HG02870 (cell line): ENCODE measurements at regions not wholly inside any gene's neighbourhood (a gene's known extent, or its start where the extent isn't known, plus 50 kb on each side); places are given as distances from the start of the nearest gene placed in this dataset.

Experiments
- ATAC-seq: cut with Tn5 transposase; IDR thresholded peaks from one replicate; pipeline ENCODE4 v1.9.1; 2021; ENCODE audit warnings: mild to moderate bottlenecking, moderate library complexity; ENCODE audit not compliant: unreplicated experiment

DNA sequence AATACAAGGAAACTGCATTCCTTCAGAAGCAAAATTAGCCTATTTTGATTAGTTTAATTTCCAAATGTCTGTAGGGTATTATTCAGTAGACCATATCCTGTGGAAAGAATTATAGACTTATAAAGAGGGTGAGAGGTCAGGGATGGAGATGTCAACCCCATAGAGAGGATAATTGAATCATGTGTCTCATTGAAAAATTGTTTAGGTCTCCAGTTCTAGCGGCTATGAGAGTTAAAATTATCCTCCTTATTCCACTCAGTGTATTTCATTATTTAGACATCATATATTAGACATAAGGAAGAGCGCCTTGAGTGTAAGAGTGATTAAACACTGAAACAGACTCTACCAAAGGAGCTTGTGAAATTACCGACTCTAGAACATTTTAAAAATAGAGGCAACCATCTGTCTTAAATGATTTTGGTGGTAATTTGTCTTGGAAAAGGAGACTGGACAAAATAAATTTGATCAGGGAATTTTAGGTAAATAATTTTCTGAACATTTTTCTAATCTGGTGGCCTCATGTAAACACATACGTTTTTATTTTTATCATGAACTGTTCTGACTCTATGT, 654.4 kb upstream of the TENM3 start:
- ATAC-seq = no peak

DNA sequence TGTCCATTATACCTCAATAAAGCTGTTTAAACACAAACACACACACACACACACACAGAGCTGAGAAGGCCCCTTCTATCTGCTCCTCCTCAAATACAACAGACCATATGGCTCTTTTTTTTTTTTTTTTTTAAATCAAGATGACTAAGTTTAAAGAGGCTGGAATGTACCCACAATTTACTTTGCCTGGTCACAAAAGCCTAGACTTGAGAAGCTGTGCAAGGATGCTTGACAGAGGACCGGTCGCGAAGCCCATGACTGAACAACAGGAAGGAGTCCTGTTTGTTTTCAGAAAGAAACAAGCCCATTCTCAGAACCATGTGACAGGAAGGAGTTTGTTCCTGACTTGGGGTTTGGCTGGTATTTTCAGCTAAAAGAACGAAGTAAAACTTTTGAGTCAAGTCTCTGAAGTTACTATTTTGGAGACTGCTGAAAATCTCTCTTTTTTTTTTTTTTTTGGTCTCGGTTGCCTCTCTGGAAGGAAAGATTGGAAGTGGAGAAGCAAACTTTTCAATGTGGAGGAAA, 650.9 kb upstream of the TENM3 start:
- ATAC-seq = no peak

DNA sequence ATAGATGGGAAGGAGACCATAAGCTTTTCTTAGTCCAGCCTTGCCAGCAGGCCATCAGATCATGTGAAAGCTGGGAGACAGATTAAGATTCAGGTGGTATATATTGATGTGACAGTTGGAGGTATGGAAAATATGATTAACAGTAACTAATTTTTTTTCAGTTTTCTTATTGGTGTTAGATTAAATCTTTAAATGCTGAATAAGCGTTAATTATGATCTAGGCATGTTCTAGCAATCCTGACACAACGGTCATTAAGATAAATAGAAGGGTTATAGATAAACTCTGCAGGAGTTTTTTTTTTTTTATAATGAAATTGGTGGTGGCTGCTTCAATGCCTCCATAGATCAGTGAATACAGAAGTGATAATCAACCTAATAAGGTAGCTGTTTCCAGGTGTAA, 649.5 kb upstream of the TENM3 start:
- no peak for ATAC-seq

DNA sequence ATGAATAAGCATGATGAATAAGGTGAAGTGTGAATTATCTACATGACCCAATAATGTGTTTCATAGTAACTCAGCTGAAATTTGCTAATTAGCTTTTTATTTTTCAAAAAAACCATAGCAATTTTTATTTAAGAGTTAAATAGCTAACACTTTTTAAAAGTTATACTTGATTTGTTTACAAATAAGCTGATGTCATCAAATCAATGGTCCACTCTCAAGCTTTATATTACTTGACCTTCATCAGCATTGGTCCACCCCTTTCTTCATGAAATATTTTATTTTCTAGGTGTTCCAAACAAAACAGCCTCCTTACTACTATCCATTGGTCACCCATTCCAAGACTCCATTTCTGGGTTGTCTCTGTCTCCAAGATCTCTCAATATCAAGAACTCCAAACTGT, 649.0 kb upstream of the TENM3 start:
- no peak for ATAC-seq

DNA sequence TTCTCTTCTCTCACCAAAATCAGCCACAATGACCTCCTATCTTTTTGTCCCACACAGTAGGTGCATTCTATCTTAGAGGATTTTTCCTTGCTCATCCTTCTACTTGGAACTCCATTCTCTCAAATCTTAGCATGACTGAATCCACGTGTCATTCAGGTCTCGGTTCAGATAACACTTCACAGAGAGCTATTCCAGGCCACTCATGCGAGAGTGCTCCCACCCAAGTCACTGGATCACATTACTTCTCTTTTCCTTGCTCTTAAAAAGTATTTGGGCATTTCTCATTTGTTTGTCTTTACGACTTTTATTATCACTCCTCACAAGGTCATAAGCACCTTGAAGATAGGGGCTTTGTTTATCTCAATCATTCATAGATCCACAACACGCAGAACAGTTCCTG, 647.5 kb upstream of the TENM3 start:
- ATAC-seq = no peak

DNA sequence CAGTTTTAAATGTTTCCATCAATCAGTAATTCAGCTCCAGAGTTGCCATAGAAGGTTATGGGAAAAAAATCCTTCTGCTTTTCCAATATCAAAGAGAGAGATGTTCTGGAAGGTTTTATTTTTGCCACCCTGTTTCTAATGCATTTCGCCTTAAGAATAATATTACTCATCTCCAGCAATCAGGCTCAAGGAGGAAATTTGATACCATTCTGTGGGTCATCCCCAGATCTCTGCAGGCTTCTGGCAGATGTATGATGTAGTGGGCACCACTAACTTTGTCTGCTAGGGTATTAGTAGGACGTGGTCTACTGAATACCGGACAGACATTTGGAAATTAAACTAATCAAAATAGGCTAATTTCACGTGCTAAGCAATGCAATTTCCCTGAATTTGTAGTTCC, 645.4 kb upstream of the TENM3 start:
- no peak for ATAC-seq

DNA sequence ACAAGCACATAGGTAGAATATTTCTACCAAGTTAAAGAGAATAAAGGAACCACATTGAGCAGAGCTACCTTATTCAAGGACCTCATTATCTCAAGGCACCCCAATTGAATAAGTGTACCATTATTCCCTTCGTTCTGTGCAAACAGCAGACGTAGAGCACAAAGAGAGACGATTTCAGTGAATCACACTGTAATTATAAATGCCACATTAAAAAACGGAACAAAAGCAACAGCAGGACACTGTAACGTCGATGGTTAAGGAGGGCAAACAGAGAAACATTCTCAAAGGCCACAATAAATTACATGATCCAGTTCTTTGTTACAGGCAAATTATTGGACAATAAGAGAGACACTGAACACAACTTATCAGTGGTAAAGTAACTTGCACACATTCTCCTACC, 644.1 kb upstream of the TENM3 start:
- no peak for ATAC-seq

DNA sequence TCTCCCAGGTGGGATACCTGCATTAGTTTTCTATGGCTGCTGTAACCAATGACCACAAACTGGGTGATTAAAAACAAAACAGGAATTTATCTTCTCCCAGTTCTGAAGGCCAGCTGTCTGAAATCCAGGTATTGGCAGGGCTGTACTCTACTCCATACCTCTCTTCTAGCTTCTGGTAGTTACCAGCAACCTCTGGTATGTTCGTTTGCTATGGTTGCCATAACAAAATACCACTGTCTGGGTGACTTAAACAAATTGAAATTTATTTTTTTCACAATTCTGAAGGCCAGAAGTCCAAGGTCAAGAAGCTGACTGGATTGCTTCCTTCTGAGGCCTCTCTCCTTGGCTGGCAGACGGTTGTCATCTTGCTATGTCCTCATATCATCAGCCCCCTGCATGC, 642.1 kb upstream of the TENM3 start:
- no peak for ATAC-seq

DNA sequence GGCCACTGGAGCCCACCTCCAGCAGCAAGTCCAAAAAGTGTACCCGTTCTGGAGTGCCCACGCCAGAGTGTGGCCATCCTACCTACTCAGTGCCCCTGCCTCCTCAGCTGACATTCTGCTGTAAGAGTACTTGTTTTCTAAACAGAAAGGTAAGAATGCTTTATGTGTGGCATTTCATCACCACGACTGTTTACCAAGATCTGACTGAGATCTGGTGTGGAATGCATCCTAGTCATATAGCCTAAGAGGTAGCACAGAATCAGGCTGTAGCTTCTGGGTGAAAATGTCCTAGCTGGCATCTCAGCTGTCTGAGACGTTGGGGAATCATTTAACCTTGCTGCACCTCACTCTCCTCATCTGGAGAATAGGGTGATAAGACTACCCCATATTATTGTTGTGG, 638.7 kb upstream of the TENM3 start:
- no peak for ATAC-seq

DNA sequence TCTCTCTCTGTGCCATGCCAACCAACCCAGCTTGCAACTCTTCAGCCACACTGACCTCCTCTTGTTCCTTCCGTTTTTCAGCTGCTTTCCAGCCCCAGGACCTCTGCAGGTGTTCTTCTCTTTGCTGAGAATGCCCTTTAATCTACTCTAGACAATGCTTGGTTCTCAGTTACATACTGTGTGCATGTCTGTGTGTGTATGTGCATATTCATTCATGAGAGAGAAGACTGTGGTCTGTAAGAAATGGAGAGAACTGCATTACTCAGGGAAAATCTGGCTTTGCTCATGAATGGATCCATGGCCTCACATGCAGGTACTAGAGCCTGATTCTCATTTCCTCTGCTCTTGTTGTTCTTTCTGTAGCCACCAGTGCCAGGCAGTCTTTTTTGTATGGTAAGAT, 636.9 kb upstream of the TENM3 start:
- ATAC-seq = no peak

DNA sequence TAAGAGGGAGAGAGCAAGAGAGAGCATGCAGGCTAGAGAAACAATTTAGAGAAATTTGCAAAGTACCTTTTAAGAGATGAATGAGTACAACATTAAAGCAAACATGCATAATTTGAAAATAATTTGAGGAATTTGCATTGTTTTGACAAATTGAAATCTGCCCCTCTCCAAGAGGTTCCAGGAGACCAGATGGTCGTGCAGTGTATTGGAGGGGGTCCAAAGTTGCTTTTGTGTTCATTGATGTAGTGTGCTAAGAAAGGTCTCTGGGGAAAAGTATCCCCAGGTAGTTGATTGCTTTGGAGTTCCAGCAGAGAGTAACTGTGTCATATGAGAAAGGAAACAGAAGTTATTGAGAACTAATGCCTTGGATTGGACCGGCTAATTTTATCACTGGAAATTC, 635.0 kb upstream of the TENM3 start:
- no peak for ATAC-seq

DNA sequence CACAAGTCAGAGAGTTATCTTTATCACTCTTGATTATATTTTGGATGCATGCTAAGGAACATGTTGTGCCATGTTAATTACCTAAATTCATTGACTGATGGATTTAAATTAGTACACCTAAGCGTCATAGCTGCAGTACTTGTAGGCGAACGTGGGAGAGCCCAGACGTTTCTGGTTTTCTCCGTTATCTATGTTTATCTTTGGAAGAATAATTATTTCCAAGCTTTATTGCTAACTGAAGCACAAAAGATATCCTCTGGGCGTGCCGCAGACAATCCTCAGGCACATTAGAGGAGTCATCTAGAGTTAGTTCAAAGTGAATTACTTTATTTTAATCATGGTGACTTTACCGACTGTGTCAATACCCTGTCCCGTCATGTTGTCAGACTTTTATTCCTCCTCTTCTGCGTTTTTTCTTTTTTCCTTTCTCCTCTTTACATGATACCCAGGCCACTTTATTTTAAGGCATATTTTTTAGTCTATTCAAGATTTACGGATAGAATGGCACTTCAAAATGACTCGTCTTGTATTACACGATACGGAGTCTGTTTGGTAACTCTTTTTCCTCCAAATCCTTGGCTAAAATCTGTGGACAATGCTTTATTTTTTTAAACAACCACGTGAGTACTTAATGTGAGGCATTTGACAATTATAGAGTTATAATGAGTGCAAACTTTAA, 632.0 kb upstream of the TENM3 start:
- no peak for ATAC-seq

DNA sequence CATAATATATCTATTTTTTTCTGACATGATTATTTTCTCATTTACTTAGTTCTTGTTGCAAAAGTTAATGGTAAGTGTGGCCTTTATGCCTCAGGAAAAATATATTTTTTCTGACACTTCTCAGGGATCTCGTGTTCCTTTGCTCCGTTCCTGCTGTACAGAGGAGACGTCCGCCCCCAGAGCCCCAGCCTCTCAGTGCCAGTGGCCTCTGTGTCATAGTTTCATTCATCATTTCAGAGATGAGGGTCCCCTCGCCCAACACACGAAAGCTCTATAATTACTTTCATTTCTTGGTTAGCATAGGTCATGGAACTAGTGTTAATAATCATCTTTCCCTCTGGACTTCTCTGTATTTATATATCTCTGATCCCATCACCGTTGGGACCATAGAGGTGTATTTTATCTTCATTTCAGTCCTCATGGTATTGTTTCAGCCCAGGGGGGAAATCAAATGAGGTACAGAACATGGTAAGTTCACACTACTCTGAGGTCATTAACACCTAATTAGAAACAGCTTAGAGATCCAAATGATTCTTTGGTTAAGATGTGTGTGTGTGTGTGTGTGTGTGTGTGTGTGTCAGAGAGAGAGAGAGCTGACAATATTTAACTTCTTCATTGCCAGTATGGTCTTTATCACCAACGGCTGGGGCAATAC, 631.1 kb upstream of the TENM3 start:
- no peak for ATAC-seq

DNA sequence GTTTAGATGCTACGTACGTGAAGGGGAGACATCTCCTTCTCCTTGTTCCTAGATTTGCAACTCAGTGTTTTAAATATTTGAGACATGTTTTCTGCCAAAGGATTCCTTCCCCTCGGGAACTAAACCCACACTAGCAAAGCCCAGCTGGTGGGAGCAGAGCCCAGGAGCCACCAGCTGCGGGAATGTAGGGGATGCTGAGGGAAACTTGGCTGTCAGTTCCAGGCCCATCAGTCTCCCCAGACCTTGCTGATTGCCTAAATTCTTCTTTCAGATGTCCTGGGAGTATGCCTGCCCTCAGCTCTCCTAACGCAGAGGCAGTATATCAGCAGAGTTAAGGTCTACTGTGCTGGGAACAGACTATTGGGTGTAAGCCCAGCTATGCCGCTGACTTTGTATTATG, 630.0 kb upstream of the TENM3 start:
- no peak for ATAC-seq

DNA sequence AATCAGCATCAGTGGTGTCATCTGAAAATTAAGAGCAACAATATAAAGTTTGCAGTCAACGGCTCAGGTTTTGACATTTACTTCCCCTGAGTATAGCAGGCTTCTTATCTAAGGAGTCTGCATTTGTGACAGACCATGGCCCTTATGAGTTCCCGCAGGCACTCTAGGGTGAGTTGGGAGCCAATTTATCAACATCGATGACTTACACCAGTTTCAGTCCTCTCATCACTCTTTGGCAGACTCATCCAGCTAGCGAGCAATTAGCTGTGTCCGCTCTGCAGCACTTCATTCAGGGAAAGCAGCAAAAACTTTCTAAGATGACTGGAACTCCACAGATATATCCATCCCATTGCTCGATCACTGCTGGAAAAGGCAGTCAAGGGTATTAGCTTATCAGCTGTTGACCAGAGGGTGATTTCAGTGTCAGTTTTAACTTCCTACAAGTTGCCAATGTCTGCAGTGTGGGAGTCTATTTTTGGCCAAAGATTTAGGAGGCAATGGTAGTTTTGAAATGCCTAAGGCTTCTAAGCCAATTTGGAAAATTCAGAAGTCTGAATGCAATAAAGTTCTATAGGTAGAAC, 625.1 kb upstream of the TENM3 start:
- no peak for ATAC-seq

DNA sequence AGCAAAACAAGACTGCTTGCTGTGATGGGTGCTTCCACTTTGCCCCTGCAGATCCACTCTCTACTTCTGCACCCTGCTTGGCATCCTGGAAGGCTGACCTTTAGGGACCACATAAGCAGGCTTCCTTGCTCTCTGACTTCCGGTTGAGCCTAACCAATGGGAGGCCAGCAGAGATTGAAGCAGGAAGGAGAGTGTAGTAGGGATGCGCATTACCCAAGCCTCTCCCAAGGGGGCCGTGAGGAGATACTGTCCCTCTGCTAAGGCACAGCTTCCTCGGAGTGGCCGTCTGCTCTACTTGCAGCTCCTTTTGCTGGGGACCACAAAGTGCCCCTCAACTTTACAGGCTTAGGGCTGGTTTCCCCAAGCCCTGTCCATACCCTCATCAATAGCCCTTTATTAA, 624.3 kb upstream of the TENM3 start:
- no peak for ATAC-seq

DNA sequence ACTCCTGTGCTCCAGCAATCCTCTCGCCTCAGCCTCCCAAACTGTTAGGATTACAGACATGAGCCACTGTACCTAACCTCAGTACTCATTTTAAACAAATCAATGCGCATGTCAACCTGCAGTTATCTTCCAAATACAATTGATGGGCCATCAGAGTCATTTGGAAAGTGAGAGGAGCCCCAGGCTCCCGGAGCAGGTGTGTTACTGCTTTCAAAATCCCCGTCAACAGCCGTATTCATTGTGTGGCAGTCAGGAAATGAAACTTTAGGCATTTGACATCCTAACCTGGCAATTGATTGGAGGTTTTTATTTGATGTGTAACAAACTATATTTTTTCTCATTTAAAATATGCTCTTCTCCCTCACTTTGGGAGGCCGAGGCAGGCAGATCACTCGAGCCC, 623.6 kb upstream of the TENM3 start:
- peak; percentile 53 for ATAC-seq

DNA sequence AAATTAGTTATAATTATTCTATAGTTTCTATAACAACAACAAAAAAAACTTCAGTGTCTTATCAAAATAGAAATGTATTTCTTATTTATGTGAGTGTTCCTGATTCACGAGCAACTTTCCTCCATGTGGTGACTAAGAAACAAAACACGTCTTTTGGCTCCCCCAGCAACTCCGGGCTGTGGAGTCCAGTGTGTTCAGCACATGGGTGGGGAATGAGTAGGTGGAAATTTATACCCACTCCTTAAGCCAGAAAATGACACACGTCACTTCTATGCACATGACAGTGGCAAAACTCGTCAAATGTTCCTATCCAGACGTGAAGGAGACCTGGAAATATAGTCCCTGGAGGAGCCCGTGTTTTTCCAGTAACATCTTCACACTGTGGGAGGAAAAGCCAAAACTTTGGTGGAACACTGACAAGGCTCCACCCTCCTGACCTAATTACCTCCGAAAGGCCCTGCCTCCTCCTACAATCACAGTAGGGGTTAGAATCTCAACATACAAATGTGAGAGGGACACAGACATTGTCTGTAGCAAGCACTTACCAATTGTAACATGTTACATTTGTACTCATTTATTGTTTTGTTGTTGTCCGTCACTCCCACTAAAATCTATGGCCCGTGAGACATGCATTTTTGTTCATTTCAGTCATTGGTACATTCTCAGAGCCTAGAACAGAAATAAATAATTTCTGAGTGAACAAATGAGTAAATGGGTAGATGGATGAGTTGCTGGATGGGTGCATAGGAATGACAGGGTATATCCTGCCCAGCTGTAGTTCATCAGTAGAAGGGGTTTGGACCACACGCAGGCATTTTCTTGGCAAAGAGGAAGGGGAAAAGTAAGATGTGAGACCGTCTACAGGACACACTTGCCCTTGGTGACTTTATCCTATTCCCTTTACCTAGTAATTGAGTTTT, 605.8 kb upstream of the TENM3 start:
- no peak for ATAC-seq

DNA sequence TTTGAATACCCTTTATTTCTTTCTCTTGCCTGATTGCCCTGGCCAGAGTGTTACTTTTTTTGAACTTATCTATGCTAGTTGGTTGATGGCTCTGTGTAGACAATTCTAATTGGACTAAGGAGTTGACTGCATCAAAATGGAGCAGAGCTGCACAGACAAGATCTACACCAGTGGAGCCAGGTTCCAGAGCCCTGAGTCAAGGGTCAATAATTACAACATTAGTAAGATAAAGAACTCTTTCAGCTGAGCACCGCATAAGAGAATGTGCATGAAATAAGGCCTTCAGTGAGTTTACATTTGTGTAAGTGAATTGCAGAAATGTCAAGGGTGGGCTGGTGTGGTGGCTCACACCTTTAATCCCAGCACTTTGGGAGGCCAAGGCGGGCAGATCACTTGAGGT, 599.7 kb upstream of the TENM3 start:
- ATAC-seq = no peak

DNA sequence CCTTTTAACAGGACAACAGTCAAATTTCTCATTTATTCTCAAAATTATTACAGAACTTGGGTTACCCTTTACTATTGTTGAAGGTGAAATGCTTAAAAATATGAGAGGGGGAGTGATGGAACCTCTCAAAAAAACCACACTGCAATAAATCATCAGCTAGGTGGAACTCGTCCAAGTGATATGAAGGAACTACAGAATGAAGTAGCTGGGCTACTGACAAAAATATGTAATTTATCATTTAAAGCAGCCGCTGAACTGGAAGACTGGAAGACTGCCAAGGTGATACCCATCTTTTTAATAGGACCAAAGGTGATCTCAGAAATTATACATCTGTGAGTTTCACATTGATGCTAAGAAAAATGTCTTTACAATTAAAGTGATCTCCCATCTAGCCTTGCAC, 597.7 kb upstream of the TENM3 start:
- no peak for ATAC-seq

DNA sequence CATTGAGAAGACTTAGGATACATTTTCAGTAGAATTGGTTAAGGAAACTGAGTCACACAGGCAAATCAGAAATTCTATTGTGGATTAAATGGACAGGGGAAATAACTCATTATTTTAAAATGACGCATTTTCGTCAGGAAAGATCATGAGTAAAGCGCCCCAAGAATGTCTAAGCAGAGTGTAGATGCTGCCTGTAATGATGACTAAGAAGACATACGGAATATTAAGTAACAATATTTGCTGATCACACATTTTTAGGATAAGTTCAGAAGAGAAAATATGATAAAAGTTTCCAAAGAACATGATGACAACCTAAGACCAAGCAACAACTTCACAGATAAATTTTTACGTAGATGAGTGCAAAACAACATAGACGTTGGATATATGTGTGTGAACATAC, 596.3 kb upstream of the TENM3 start:
- no peak for ATAC-seq
